SK-N-SH (cell line): ENCODE measurements at regions not wholly inside any gene's neighbourhood (a gene's known extent, or its start where the extent isn't known, plus 50 kb on each side); places are given as distances from the start of the nearest gene placed in this dataset.

Experiments
- CTCF ChIA-PET: fragments of 300-600, 350-600 bp; formaldehyde crosslinking; extraction: SDS; loops from one replicate; lab custom pipeline; 2021; lab: Yijun Ruan, JAX
- POLR2A ChIA-PET: fragments of 350-600 bp; sonication (Branson Sonifier 250); formaldehyde crosslinking; extraction: SDS; loops from one replicate; lab custom pipeline; 2020; ENCODE audit warnings: antibody characterized with exemption, inconsistent platforms; lab: Yijun Ruan, JAX
- DNase-seq: peaks from one replicate; pipeline ENCODE4 v3.0.0; 2012
- H2AFZ ChIP-seq: fragments of 200-600 bp; sonication (generic); 2 replicates; pipeline ENCODE4 v1.8.1; 2016; ENCODE audit warnings: antibody characterized with exemption, mild to moderate bottlenecking, low read depth
- H3F3A ChIP-seq: fragments of 200-600 bp; sonication (generic); replicated peaks from 2 replicates; pipeline ENCODE3; 2016; ENCODE audit warnings: antibody characterized with exemption, mild to moderate bottlenecking; ENCODE audit not compliant: insufficient read depth
- H3K27ac ChIP-seq, 2 experiments: fragments of 200-500 bp in 1 of 2; fragments of 200-600 bp in 1 of 2; sonication (Bioruptor generic) in 1 of 2; sonication (generic), shearing (Covaris generic) in 1 of 2; 2 replicates each; pipeline versions ENCODE4 v1.5.1 to v1.6.1; 2014 to 2016; ENCODE audit warnings: low read depth in 2 of 2, inconsistent platforms in 1 of 2, low read length in 1 of 2, mild to moderate bottlenecking in 1 of 2, mixed read lengths in 1 of 2
- H3K27me3 ChIP-seq: fragments of 200-600 bp; sonication (generic), shearing (Covaris generic); 2 replicates; pipeline ENCODE4 v1.6.1; 2016; ENCODE audit warnings: mixed run types; ENCODE audit not compliant: insufficient read depth
- H3K36me3 ChIP-seq, 2 experiments: fragments of 200-500 bp in 1 of 2; fragments of 200-600 bp in 1 of 2; sonication (Bioruptor generic) in 1 of 2; sonication (generic) in 1 of 2; replicated peaks in 1 of 2; 2 replicates each; pipeline versions ENCODE3 to v1.5.1; 2014 to 2016; ENCODE audit warnings: low read length in 1 of 2, mild to moderate bottlenecking in 1 of 2; ENCODE audit not compliant: insufficient read depth in 2 of 2, control insufficient read depth in 1 of 2
- H3K4me1 ChIP-seq, 2 experiments: fragments of 200-500 bp in 1 of 2; fragments of 200-600 bp in 1 of 2; sonication (Bioruptor generic) in 1 of 2; sonication (generic), shearing (Covaris generic) in 1 of 2; 2 replicates each; pipeline versions ENCODE4 v1.5.1 to v1.6.1; 2014 to 2016; ENCODE audit warnings: low read depth in 1 of 2, low read length in 1 of 2, mixed run types in 1 of 2; ENCODE audit not compliant: insufficient read depth in 2 of 2, control insufficient read depth in 1 of 2
- H3K4me2 ChIP-seq: fragments of 200-600 bp; sonication (generic), shearing (Covaris generic); 2 replicates; pipeline ENCODE4 v1.6.1; 2017; ENCODE audit warnings: mixed run types
- H3K4me3 ChIP-seq, 2 experiments: fragments of 200-500 bp in 1 of 2; fragments of 200-600 bp in 1 of 2; sonication (Bioruptor generic) in 1 of 2; sonication (generic), shearing (Covaris generic) in 1 of 2; 2 replicates each; pipeline versions ENCODE4 v1.5.1 to v1.8.1; 2014 to 2016; ENCODE audit warnings: low read depth in 2 of 2, inconsistent platforms in 1 of 2, low read length in 1 of 2, mild to moderate bottlenecking in 1 of 2, mixed read lengths in 1 of 2, moderate library complexity in 1 of 2
- H3K79me2 ChIP-seq: fragments of 200-600 bp; sonication (generic); 2 replicates; pipeline ENCODE4 v1.8.1; 2017; ENCODE audit warnings: mild to moderate bottlenecking; ENCODE audit not compliant: insufficient read depth
- H3K9ac ChIP-seq: fragments of 200-600 bp; sonication (generic); 2 replicates; pipeline ENCODE4 v1.6.1; 2017; ENCODE audit warnings: mixed run types
- H3K9me2 ChIP-seq: fragments of 200-600 bp; sonication (generic); 2 replicates; pipeline ENCODE4 v1.6.1; 2017; ENCODE audit warnings: mixed run types
- H3K9me3 ChIP-seq: fragments of 200-600 bp; sonication (generic); 2 replicates; pipeline ENCODE4 v1.6.1; 2017; ENCODE audit warnings: mixed run types, mild to moderate bottlenecking, moderate library complexity
- H4K20me1 ChIP-seq: fragments of 200-600 bp; sonication (generic); 2 replicates; pipeline ENCODE4 v1.6.1; 2017; ENCODE audit warnings: mild to moderate bottlenecking, mixed run types; ENCODE audit not compliant: insufficient read depth
- CTCF ChIP-seq: fragments of 200-600 bp; sonication (generic); IDR thresholded peaks from 2 replicates; pipeline ENCODE4 v1.6.1; 2017; ENCODE audit warnings: antibody characterized with exemption, mild to moderate bottlenecking, moderate library complexity
- EP300 ChIP-seq, 2 experiments: IDR thresholded peaks; 2 replicates each; pipeline versions ENCODE4 v1.4.0 to v1.6.1; 2012; ENCODE audit warnings: borderline replicate concordance in 1 of 2, low read depth in 1 of 2, low read length in 1 of 2
- FOXJ3 ChIP-seq: sonication (generic); formaldehyde crosslinking; IDR thresholded peaks from 2 replicates; pipeline ENCODE4 v1.5.1; 2020; ENCODE audit warnings: mild to moderate bottlenecking, missing genetic modification reagents
- FOXM1 ChIP-seq: IDR thresholded peaks from 2 replicates; pipeline ENCODE4 v1.4.0; 2012; ENCODE audit warnings: low read depth, mild to moderate bottlenecking
- GATA2 ChIP-seq: sonication (generic); formaldehyde crosslinking; IDR thresholded peaks from 2 replicates; pipeline ENCODE4 v1.5.0; 2020; ENCODE audit warnings: mild to moderate bottlenecking, missing genetic modification reagents
- IRF3 ChIP-seq: fragments of 150-350 bp; IDR thresholded peaks from 2 replicates; pipeline ENCODE4 v1.6.1; 2016; ENCODE audit warnings: mild to moderate bottlenecking, low read depth, low read length
- JUND ChIP-seq: IDR thresholded peaks from 2 replicates; pipeline ENCODE4 v1.4.0; 2012
- MAX ChIP-seq: IDR thresholded peaks from 2 replicates; pipeline ENCODE4 v1.4.0; 2012; ENCODE audit warnings: low read depth
- MEF2A ChIP-seq: IDR thresholded peaks from 2 replicates; pipeline ENCODE4 v1.4.0; 2012; ENCODE audit warnings: low read depth, borderline replicate concordance
- NFIC ChIP-seq: IDR thresholded peaks from 2 replicates; pipeline ENCODE4 v1.4.0; 2012; ENCODE audit warnings: borderline replicate concordance
- NRF1 ChIP-seq: IDR thresholded peaks from 2 replicates; pipeline ENCODE4 v1.6.1; 2012; ENCODE audit warnings: low read depth, mild to moderate bottlenecking, low read length
- POLR2AphosphoS5 ChIP-seq: IDR thresholded peaks from 2 replicates; pipeline ENCODE4 v1.6.1; 2012; ENCODE audit warnings: low read depth, low read length
- RCOR1 ChIP-seq: fragments of 150-350 bp; IDR thresholded peaks from 2 replicates; pipeline ENCODE4 v1.6.1; 2017; ENCODE audit warnings: antibody characterized with exemption, low read length
- SIN3A ChIP-seq: IDR thresholded peaks from 2 replicates; pipeline ENCODE4 v1.6.1; 2012; ENCODE audit warnings: low read depth, mild to moderate bottlenecking, low read length, moderate library complexity, borderline replicate concordance
- SMC3 ChIP-seq: IDR thresholded peaks from 2 replicates; pipeline ENCODE4 v1.6.1; 2012; ENCODE audit warnings: low read depth, low read length, improper control_type of control experiment
- TEAD4 ChIP-seq: IDR thresholded peaks from 2 replicates; pipeline ENCODE4 v1.4.0; 2012; ENCODE audit warnings: mild to moderate bottlenecking, borderline replicate concordance; ENCODE audit not compliant: insufficient read depth
- USF1 ChIP-seq: IDR thresholded peaks from 2 replicates; pipeline ENCODE4 v1.4.0; 2012; ENCODE audit warnings: low read depth, borderline replicate concordance
- USF2 ChIP-seq: fragments of 150-350 bp; IDR thresholded peaks from 2 replicates; pipeline ENCODE4 v1.6.1; 2017; ENCODE audit warnings: antibody characterized with exemption, low read length, low read depth, borderline replicate concordance
- YY1 ChIP-seq: IDR thresholded peaks from 2 replicates; pipeline ENCODE4 v1.4.0; 2012; ENCODE audit warnings: low read depth, mild to moderate bottlenecking
- ZBTB33 ChIP-seq: IDR thresholded peaks from 2 replicates; pipeline ENCODE4 v1.4.0; 2012; ENCODE audit warnings: low read depth, borderline replicate concordance
- WGBS: methylation state at CpG from one replicate; pipeline ENCODE4 v1.1.6; 2017; ENCODE audit warnings: low lambda C conversion rate; 5-methylcytosine and 5-hydroxymethylcytosine counted together

GRCh38 chr12:94025756-94026155 is 122.6 kb upstream of the PLXNC1 start:
- CTCF ChIA-PET: no interaction called here
- no peaks in the 10 kb centered on the region for H3K4me1 ChIP-seq
- DNase-seq: no peak

More at GRCh38 chr12:94025756-94026155, 122.6 kb upstream of the PLXNC1 start:
- no peak overlapping the region for H2AFZ ChIP-seq
- H3K27ac ChIP-seq: no peak overlapping the region
- no peaks in the 10 kb centered on the region for H3K36me3 ChIP-seq
- H3K79me2 ChIP-seq: no peaks in the 10 kb centered on the region
- no peaks in the 10 kb centered on the region for H3K27me3 ChIP-seq
- H3K4me2 ChIP-seq: no peak overlapping the region
- no peaks in the 10 kb centered on the region for H3K9me3 ChIP-seq
- H3K4me3 ChIP-seq: no peak overlapping the region
- POLR2A ChIA-PET: no interaction called here
- H3F3A ChIP-seq: no peaks in the 10 kb centered on the region
- H4K20me1 ChIP-seq: no peaks in the 10 kb centered on the region
- H3K9me2 ChIP-seq: no peaks in the 10 kb centered on the region
- WGBS: 11% methylated on average over 1 of the region's 1 CpG
- no peak overlapping the region for H3K9ac ChIP-seq
- TF ChIP-seq EP300 (IDR thresholded peaks at IDR 0.05; ENCODE audit: borderline replicate concordance in 1 of 2, low read depth in 1 of 2, low read length in 1 of 2) (no peak), USF1 (no peak), TEAD4 (no peak), GATA2 (CRISPR knock-in tag) (no peak), SMC3 (no peak), YY1 (no peak), USF2 (no peak), NRF1 (no peak), MAX (no peak), NFIC (no peak), ZBTB33 (no peak), SIN3A (no peak), FOXM1 (no peak), CTCF (no peak), FOXJ3 (CRISPR knock-in tag) (no peak), RCOR1 (no peak), IRF3 (no peak), JUND (no peak), MEF2A (no peak), POLR2AphosphoS5 (no peak)
